Naive B cell (primary cell): ENCODE measurements at regions not wholly inside any gene's neighbourhood (a gene's known extent, or its start where the extent isn't known, plus 50 kb on each side); places are given as distances from the start of the nearest gene placed in this dataset.
A peak's percentile ranks its signal among the peaks of the same experiment; 100 is the strongest.

Source experiments
- ATAC-seq, 2 donors: fragments of 150-1000 bp; cut with Tn5 transposase; 2 replicates each; pipeline ENCODE4 v1.10.0; 2021; ENCODE audit warnings: low read depth in 2 of 2, mild to moderate bottlenecking in 2 of 2, moderate library complexity in 2 of 2
- DNase-seq: peaks from one replicate; pipeline ENCODE4 v3.0.0; 2022
- H3K27ac Mint-ChIP-seq, 6 donors: one replicate each; pipeline ENCODE4 v1.8.0; 2020 to 2022; ENCODE audit warnings: mild to moderate bottlenecking in 6 of 6, mixed read lengths in 6 of 6, moderate library complexity in 5 of 6, inconsistent platforms in 2 of 6
- H3K27me3 Mint-ChIP-seq, 3 donors: one replicate each; pipeline ENCODE4 v1.8.0; 2021 to 2022; ENCODE audit warnings: mixed read lengths in 3 of 3, mild to moderate bottlenecking in 1 of 3
- H3K36me3 Mint-ChIP-seq, 2 donors: one replicate each; pipeline ENCODE4 v1.8.0; 2020 to 2022; ENCODE audit warnings: mixed read lengths in 2 of 2, inconsistent platforms in 1 of 2, mild to moderate bottlenecking in 1 of 2
- H3K4me1 Mint-ChIP-seq, 3 donors: one replicate each; pipeline ENCODE4 v1.8.0; 2020 to 2022; ENCODE audit warnings: mixed read lengths in 3 of 3, inconsistent platforms in 1 of 3, mild to moderate bottlenecking in 1 of 3, moderate library complexity in 1 of 3
- H3K4me3 Mint-ChIP-seq, 8 donors: one replicate each; pipeline ENCODE4 v1.8.0; 2020 to 2022; ENCODE audit warnings: mild to moderate bottlenecking in 8 of 8, mixed read lengths in 8 of 8, moderate library complexity in 8 of 8, inconsistent platforms in 2 of 8
- H3K9me3 Mint-ChIP-seq, 7 donors: one replicate each; pipeline ENCODE4 v1.8.0; 2020 to 2022; ENCODE audit warnings: mixed read lengths in 7 of 7, mild to moderate bottlenecking in 5 of 7, inconsistent platforms in 2 of 7, moderate library complexity in 1 of 7

DNA sequence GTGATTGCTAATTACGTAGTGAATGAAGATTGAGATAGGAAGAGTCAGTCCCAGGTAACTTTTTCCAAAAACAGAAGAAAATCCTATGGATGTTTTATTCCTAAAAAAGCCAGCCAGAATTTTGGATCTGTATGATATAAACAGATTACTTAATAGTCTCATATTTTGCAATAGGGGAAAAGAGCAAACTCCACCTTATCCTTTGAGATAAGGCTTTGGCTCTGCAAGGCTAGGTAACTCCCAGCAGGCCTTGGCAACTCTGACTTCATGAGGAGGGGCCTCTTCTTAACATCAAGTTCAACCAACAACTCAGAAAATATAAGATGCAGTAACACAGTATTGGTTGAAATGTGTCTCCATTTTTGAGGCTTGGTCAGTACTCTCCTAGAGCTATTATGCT lies 98.7 kb upstream of the SLC4A4 start:
- Mint-ChIP-seq H3K4me1 (no peaks in the 10 kb centered on the region), H3K4me3 (no peak overlapping the region), H3K27ac (no peak overlapping the region), H3K36me3 (no peaks in the 10 kb centered on the region), H3K9me3 (no peaks in the 10 kb centered on the region), H3K27me3 (peaks cover 0 to 4% (median 0%) of the 10 kb centered on the region in 3 donors)
- ATAC-seq (no peak), DNase-seq (no peak)

DNA sequence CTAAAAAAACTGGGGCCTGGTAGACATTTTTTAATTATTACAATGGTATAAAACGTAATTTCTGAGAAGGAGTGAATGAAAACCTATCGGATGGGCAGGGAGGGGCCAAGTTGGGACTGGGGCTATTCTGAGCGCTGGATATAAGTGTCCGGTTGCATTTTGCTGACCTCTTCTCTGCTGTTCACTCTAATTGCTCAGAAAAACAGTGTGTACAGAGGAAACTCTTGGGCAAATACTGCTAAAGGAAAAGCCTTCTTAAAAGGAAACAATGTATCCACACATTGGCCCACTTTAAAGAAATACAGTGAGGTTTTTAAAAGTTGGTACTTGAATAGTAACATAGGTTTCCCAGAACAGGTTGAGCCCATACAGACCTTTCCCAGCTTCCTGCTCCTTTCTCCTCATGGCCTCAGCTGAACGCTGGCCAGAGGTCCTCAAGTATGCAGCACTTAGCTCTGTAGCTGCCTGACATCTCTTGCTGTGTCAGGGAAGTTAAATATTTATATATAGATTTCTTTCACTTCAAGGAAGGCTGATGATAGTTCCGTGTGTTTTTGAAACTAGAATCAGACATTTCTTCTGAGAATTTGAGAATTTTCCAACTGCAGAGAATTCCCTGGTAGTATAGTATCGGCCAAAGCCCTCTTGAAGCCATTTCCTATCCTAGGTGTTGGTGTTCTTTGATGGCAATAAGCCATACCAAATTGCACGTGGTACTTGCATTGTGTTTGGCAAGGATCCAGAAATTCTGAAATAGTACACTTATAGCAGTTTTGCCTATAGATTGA lies 97.1 kb upstream of the SLC4A4 start:
- Mint-ChIP-seq H3K36me3 (no peaks in the 10 kb centered on the region), H3K27ac (no peak overlapping the region), H3K9me3 (no peaks in the 10 kb centered on the region), H3K27me3 (no peaks in the 10 kb centered on the region), H3K4me1 (no peaks in the 10 kb centered on the region), H3K4me3 (no peak overlapping the region)
- DNase-seq: no peak
- ATAC-seq: no peak

DNA sequence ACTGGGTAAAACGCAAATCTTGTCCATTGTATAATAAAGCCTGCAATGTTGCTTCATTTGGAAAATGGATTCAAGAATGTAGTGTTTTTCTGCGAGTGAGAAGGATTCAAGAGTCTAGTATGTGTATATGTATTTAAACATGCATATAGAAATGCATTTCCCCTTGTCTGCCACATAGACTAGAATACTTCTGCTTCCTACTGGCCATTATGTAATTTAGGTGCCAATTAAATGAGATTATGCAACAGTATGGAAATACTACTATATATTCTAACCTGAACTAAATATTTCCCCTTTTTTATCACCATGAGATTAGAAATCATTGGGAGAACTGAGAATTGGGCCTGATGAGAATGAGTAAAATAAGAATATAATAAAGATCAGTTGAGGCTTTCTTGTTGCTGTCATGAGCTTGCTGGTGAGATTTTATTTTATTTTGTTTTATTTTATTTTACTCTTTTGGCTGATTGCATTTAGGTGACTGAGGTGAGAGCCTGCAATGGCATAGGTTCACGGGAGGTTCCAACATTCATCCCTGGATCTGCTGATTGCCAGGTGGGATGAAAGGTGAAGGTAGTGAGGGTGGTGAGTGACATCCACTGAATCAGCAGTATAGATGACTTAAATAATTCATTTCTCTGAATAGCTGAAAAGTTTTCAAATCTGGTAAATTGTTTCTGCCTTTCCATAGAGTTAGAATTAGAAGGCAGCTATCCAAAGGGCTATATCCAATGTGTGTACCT lies 95.6 kb upstream of the SLC4A4 start:
- H3K27me3 Mint-ChIP-seq: no peaks in the 10 kb centered on the region
- DNase-seq (no peak), ATAC-seq (no peak)
- no peaks in the 10 kb centered on the region for H3K36me3 Mint-ChIP-seq
- no peaks in the 10 kb centered on the region for H3K4me1 Mint-ChIP-seq
- H3K9me3 Mint-ChIP-seq: no peaks in the 10 kb centered on the region
- no peak overlapping the region for H3K4me3 Mint-ChIP-seq
- no peak overlapping the region for H3K27ac Mint-ChIP-seq

DNA sequence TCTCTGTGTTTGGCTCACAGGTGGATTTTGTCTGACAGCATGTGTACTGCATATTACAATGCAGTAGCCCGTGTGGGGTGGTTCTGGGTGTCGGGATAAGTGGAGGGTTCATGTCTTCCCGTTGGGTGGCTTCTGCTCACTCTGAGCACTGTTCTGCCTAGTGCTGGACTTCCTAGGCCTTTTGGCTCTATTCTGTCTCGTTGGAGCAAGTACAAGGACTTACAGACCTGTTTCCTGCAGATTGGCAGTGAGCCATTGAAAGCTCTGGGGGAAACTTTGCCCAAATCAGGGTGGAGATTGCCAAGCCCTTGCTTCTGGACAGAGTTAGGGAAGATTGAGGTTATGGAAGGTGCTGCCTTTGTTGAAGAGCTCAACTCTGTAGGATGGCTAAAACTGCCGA lies 91.1 kb upstream of the SLC4A4 start:
- no peak for DNase-seq
- no peak overlapping the region for H3K27ac Mint-ChIP-seq
- H3K27me3 Mint-ChIP-seq: no peaks in the 10 kb centered on the region
- no peaks in the 10 kb centered on the region for H3K36me3 Mint-ChIP-seq
- ATAC-seq: no peak
- H3K4me1 Mint-ChIP-seq: no peaks in the 10 kb centered on the region
- H3K9me3 Mint-ChIP-seq: no peaks in the 10 kb centered on the region
- no peak overlapping the region for H3K4me3 Mint-ChIP-seq

DNA sequence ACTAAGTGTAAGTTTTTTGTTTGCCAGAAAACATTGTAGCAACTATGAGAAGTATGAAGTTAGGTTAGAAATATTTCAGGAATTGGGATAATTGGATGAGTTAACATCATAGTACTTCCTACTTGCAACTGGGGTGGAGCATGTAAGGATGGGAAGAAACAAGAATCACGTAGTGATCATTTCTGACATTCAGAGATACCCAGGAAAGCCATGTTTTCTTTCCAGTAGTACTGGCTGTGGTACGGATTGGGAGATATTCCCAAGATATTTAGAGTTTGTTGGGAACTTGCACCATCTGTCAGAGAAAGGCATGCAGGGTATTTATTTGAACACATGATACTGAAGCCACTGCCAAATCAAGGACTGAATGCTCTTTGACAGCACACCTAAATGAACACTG lies 87.6 kb upstream of the SLC4A4 start:
- DNase-seq: no peak
- Mint-ChIP-seq H3K27ac (no peak overlapping the region), H3K4me3 (no peak overlapping the region), H3K4me1 (peaks cover 0 to 5% (median 0%) of the 10 kb centered on the region in 3 donors), H3K9me3 (no peaks in the 10 kb centered on the region), H3K27me3 (no peaks in the 10 kb centered on the region), H3K36me3 (no peaks in the 10 kb centered on the region)
- no peak for ATAC-seq

DNA sequence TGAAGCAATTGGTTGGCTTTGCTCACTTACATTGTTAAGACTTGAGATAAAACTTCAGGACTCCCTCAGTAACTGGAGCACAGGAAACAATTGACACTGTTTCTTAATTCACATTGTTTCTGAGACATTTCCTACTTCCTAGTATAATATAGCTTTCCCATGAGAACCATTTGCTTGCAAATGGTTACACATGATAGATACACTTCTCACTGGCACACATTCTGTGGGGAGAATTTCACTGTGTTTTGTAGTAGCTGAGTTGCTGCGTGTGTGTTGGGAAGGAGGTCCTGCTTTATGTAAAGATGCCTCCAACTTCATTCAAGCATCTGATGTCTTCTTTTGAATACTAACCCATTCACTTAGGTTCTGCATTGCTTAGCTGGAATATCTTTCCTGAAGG lies 85.3 kb upstream of the SLC4A4 start:
- Mint-ChIP-seq H3K36me3 (no peaks in the 10 kb centered on the region), H3K4me3 (peak overlapping the region in 1 of 8 donors; percentile 5), H3K9me3 (no peaks in the 10 kb centered on the region), H3K4me1 (peaks cover 0 to 5% (median 0%) of the 10 kb centered on the region in 3 donors), H3K27me3 (no peaks in the 10 kb centered on the region), H3K27ac (no peak overlapping the region)
- ATAC-seq (no peak), DNase-seq (no peak)

DNA sequence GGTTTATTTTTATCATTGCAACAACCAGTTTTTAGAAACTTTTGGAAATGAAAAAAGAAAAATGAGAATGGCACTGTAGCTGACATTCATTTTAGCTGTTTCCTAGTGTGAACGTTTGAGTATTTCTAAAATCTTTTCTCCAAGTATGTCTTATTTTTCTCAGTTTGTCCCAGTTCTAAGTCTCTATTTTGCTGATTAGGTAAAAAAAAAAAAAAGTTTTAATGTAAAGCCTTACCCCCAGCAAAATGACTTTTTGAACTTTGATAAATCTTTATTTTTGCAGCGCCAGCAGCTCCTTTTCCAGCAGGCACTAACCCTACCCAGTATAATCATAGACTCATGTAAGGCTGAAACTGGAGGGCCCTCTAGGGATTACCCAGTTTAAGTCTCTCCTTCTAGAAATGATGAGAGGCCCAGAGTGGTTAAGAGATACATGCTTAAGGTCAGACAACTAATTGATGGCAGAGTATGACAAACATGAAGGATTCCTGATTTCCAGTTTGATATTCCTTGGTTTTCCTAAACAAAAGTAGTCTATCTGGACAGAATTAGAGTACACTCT lies 84.3 kb upstream of the SLC4A4 start:
- H3K4me3 Mint-ChIP-seq: peak overlapping the region in 1 of 8 donors; percentile 14
- H3K4me1 Mint-ChIP-seq: peaks cover 0 to 5% (median 0%) of the 10 kb centered on the region in 3 donors
- ATAC-seq: no peak
- DNase-seq: no peak
- H3K9me3 Mint-ChIP-seq: no peaks in the 10 kb centered on the region
- H3K36me3 Mint-ChIP-seq: no peaks in the 10 kb centered on the region
- H3K27ac Mint-ChIP-seq: no peak overlapping the region
- no peaks in the 10 kb centered on the region for H3K27me3 Mint-ChIP-seq

DNA sequence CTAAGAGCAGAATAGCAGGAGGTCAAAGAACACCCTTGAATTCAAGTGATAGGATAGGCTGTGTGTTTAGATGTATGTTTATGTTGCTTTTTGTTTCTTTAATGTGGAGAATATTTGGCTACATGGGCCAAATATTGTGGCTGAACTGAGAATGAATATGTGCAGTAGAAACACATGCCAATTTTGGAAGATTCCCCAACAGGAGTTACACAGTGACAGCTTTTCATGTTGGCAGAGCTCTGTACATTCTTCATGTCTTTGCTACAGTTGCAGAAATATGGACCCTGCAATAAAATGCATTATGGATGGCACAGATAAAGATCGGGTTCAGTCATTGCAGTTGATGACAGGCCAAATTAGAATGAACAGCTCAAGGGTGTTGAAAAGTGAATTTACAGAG lies 82.8 kb upstream of the SLC4A4 start:
- no peak overlapping the region for H3K27ac Mint-ChIP-seq
- H3K36me3 Mint-ChIP-seq: no peaks in the 10 kb centered on the region
- H3K4me3 Mint-ChIP-seq: no peak overlapping the region
- no peaks in the 10 kb centered on the region for H3K9me3 Mint-ChIP-seq
- peaks cover 0 to 5% (median 4%) of the 10 kb centered on the region in 3 donors for H3K4me1 Mint-ChIP-seq
- ATAC-seq: no peak
- no peak for DNase-seq
- H3K27me3 Mint-ChIP-seq: no peaks in the 10 kb centered on the region

DNA sequence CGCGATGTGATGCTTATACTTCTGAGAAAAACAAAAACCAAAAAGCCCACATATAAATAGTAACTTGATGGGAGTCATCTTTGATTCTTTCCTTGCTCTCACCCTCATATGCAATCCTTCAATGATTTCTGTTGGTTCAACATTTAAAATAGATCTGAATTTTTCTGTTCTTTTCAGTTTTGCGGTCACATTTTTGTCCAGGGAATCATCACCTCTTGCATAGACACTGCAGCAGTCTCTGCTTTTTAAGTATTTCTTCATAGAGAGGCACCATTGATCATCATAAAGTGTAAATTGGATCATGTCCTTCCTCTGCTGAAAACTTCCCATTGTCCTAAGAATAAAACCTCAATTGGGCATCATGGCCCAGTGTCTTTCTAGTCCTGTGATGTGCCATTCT lies 81.1 kb upstream of the SLC4A4 start:
- ATAC-seq (no peak), DNase-seq (no peak)
- H3K4me1 Mint-ChIP-seq: peaks cover 0 to 5% (median 4%) of the 10 kb centered on the region in 3 donors
- H3K27me3 Mint-ChIP-seq: no peaks in the 10 kb centered on the region
- H3K27ac Mint-ChIP-seq: no peak overlapping the region
- no peaks in the 10 kb centered on the region for H3K9me3 Mint-ChIP-seq
- H3K4me3 Mint-ChIP-seq: no peak overlapping the region
- H3K36me3 Mint-ChIP-seq: no peaks in the 10 kb centered on the region

DNA sequence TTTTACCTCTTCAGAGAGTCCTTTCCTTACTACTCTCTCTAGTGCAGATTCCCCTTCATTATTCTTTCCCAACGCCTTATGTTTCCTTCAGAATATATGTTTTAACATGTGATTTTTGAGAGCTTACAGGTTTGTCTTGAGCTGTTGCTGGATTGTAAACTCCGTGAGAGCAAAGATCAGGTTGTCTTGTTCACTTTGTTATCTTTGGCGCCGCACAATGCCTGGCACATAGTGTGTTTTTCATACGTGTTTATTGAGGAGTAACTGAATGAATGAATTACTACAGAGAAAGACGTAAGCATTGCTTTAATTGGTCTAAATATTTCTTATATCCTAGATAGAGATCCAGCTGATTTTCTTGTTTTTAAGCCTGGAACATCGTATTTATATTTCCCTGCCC lies 80.5 kb upstream of the SLC4A4 start:
- Mint-ChIP-seq H3K27me3 (no peaks in the 10 kb centered on the region), H3K27ac (no peak overlapping the region), H3K9me3 (no peaks in the 10 kb centered on the region), H3K36me3 (no peaks in the 10 kb centered on the region), H3K4me3 (no peak overlapping the region), H3K4me1 (peaks cover 0 to 5% (median 4%) of the 10 kb centered on the region in 3 donors)
- DNase-seq (no peak), ATAC-seq (no peak)

DNA sequence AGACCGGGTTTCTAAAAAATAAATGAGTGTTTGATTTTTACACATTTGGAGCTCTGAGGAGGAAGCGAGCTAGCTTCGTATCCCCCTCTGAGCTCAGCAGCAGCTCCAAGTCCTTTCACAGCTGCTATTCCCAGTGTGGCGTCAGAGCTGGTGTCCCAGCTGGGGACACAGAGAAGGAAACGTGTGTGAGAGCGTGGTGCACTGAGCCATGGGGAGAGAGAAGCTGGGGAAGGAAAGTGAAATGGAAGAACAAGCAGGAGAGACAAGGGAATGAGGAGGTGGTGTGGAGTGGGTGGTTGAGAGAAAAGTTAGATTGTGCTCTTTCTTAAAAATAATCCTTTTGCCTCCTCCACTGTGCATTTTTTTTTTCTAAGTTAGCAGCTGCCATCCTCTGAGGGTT lies 79.5 kb upstream of the SLC4A4 start:
- Mint-ChIP-seq H3K27ac (no peak overlapping the region), H3K36me3 (no peaks in the 10 kb centered on the region), H3K9me3 (no peaks in the 10 kb centered on the region), H3K4me3 (no peak overlapping the region), H3K27me3 (no peaks in the 10 kb centered on the region), H3K4me1 (peaks cover 0 to 4% (median 0%) of the 10 kb centered on the region in 3 donors)
- no peak for DNase-seq
- no peak for ATAC-seq

DNA sequence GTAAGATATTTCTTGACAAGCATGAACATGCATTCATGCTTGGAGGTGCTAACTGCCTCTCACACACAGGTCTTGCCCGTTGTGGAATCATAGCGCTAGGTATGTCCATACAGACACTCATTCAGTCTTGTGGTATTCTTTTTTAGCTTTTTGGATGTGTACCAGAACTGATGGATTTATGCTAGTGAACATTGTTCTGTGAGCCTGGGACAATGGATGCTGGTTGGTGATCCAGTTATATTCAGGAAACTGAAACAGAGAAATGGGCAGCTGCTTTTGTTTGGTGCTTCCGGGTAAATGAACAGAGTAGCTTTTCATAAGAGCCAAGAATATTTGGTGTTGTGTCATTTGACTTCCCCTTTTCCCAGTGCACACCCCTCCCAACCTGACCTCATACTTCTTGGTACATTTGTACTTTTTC lies 78.9 kb upstream of the SLC4A4 start:
- no peak for DNase-seq
- no peaks in the 10 kb centered on the region for H3K27me3 Mint-ChIP-seq
- H3K27ac Mint-ChIP-seq: peak overlapping the region in 1 of 6 donors; percentile 46
- H3K4me3 Mint-ChIP-seq: no peak overlapping the region
- ATAC-seq: peak in 1 of 2 donors; percentile 56
- peaks cover 0 to 4% (median 0%) of the 10 kb centered on the region in 3 donors for H3K4me1 Mint-ChIP-seq
- no peaks in the 10 kb centered on the region for H3K36me3 Mint-ChIP-seq
- no peaks in the 10 kb centered on the region for H3K9me3 Mint-ChIP-seq

DNA sequence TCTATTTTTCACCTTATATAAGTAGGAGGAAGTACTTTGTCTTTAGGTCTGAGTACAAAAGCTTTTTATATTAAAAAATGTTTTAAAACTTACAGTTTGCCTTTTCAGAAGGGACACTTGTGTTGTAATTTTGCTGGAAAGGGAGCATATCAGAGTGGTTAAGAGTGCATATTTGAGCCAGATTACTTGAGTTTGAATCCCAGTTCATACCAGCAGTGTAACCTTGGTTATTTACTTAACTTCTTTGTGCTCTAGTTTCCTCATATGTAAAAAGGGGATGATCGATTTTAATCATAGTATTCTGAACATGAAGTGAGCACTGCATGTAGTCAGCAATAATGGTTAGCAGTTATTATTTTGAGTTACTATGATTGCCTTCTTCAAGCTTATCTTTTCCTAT lies 78.3 kb upstream of the SLC4A4 start:
- H3K4me1 Mint-ChIP-seq: peaks cover 0 to 4% (median 0%) of the 10 kb centered on the region in 3 donors
- DNase-seq (no peak), ATAC-seq (no peak)
- no peaks in the 10 kb centered on the region for H3K27me3 Mint-ChIP-seq
- no peaks in the 10 kb centered on the region for H3K36me3 Mint-ChIP-seq
- H3K27ac Mint-ChIP-seq: no peak overlapping the region
- no peaks in the 10 kb centered on the region for H3K9me3 Mint-ChIP-seq
- H3K4me3 Mint-ChIP-seq: no peak overlapping the region

DNA sequence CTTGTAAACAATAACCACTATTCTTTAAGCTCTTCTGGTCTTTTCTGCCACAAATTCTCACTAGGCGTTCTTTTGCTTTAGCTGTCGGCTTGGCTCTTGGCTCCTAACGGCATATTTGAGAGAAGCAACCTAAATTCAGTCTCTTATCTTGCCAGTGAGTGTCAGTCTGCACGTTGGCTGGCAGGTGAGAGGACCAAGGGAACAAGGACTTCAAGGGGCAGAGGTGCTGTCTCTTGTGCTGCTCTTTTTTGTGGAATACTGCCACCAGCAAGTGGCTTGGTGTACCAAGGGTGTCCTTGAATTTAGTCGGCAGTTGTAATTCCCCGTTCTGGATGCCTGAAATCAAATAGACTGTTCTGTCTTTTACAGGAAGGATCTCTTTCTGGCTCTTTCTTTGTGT lies 77.8 kb upstream of the SLC4A4 start:
- ATAC-seq: no peak
- Mint-ChIP-seq H3K4me3 (no peak overlapping the region), H3K4me1 (peaks cover 0 to 4% (median 0%) of the 10 kb centered on the region in 3 donors), H3K36me3 (no peaks in the 10 kb centered on the region), H3K27ac (no peak overlapping the region), H3K9me3 (no peaks in the 10 kb centered on the region), H3K27me3 (no peaks in the 10 kb centered on the region)
- no peak for DNase-seq
